ENCODE measurements at regions not wholly inside any gene's neighbourhood (a gene's known extent, or its start where the extent isn't known, plus 50 kb on each side); places are given as distances from the start of the nearest gene placed in this dataset.

DNA sequence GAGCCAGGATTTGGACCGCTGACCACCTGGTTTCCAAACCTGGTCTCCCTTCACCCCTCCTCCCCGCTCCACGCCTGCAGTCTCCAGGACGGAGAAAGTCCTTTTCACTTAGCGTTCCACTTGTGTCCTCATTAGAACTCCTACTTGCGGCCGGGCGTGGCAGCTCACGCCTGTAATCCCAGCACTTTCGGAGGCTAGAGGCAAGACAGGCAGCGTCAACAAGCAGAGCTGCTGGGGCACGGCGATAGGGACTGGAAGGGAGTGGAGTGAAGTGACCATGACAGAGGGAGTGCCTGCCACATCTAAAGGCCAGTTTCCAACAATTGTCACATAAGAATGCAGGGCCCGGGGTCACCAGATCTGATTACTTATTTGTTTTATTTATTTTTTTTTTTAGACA lies 132.5 kb upstream of the NCOR2 start:
- TF ChIP-seq, protein P1, sequence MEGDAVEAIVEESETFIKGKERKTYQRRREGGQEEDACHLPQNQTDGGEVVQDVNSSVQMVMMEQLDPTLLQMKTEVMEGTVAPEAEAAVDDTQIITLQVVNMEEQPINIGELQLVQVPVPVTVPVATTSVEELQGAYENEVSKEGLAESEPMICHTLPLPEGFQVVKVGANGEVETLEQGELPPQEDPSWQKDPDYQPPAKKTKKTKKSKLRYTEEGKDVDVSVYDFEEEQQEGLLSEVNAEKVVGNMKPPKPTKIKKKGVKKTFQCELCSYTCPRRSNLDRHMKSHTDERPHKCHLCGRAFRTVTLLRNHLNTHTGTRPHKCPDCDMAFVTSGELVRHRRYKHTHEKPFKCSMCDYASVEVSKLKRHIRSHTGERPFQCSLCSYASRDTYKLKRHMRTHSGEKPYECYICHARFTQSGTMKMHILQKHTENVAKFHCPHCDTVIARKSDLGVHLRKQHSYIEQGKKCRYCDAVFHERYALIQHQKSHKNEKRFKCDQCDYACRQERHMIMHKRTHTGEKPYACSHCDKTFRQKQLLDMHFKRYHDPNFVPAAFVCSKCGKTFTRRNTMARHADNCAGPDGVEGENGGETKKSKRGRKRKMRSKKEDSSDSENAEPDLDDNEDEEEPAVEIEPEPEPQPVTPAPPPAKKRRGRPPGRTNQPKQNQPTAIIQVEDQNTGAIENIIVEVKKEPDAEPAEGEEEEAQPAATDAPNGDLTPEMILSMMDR (IDR thresholded peaks at IDR 0.05; ENCODE audit: insufficient read depth, low read length): no peak
- TF ChIP-seq POLR2AphosphoS5 (IDR thresholded peaks at IDR 0.05; ENCODE audit: low read depth) (no peak), REST (IDR thresholded peaks at IDR 0.05; ENCODE audit: insufficient replicate concordance, low read depth) (no peak)
